ENCODE measurements at regions not wholly inside any gene's neighbourhood (a gene's known extent, or its start where the extent isn't known, plus 50 kb on each side); places are given as distances from the start of the nearest gene placed in this dataset.

- no peak for TF ChIP-seq CTCF (conservative IDR thresholded peaks at IDR 0.05; ENCODE audit: low read depth, low read length)
- no peak for TF ChIP-seq RAD21 (IDR thresholded peaks at IDR 0.05; ENCODE audit: low read length)
- no peak for TF ChIP-seq MXI1 (IDR thresholded peaks at IDR 0.05; ENCODE audit: borderline replicate concordance, low read depth, low read length)
- TF ChIP-seq MAFK (IDR thresholded peaks at IDR 0.05; ENCODE audit: low read depth, low read length) = no peak
- no peak for TF ChIP-seq RFX5 (IDR thresholded peaks at IDR 0.05; ENCODE audit: low read depth, low read length)
- no peak for TF ChIP-seq POLR2A (IDR thresholded peaks at IDR 0.05; ENCODE audit: low read depth, low read length)
These were observed 153.4 kb downstream of the OAT start for GRCh38 chr10:124265391-124265745.
